GM23338 (cell line): ENCODE measurements at regions not wholly inside any gene's neighbourhood (a gene's known extent, or its start where the extent isn't known, plus 50 kb on each side); places are given as distances from the start of the nearest gene placed in this dataset.

Source experiments
- ATAC-seq: fragments of 200-7000 bp; cut with Tn5 transposase; 3 replicates; pipeline ENCODE4 v1.9.1; 2020
- DNase-seq: peaks from one replicate; pipeline ENCODE4 v3.0.0-alpha.2; 2015; ENCODE audit warnings: low spot score
- H2AFZ ChIP-seq: fragments of 200-600 bp; sonication (generic); 2 replicates; pipeline ENCODE4 v1.8.0; 2016; ENCODE audit warnings: antibody characterized with exemption, mild to moderate bottlenecking, moderate library complexity
- H3F3A ChIP-seq: fragments of 200-600 bp; sonication (generic); replicated peaks from 2 replicates; pipeline ENCODE4 v1.8.0; 2017; ENCODE audit warnings: antibody characterized with exemption, mixed run types, low read depth
- H3K27ac ChIP-seq: fragments of 200-600 bp; sonication (generic); 2 replicates; pipeline ENCODE4 v1.6.1; 2016; ENCODE audit warnings: low read depth
- H3K27me3 ChIP-seq: fragments of 200-600 bp; sonication (generic); 2 replicates; pipeline ENCODE4 v1.8.0; 2016; ENCODE audit warnings: mild to moderate bottlenecking, mixed run types, moderate library complexity; ENCODE audit not compliant: insufficient read depth
- H3K36me3 ChIP-seq: fragments of 200-600 bp; sonication (generic); 2 replicates; pipeline ENCODE4 v1.8.0; 2016; ENCODE audit warnings: mild to moderate bottlenecking; ENCODE audit not compliant: insufficient read depth
- H3K4me1 ChIP-seq: fragments of 200-600 bp; sonication (generic); 2 replicates; pipeline ENCODE4 v1.8.0; 2016; ENCODE audit warnings: mild to moderate bottlenecking, moderate library complexity; ENCODE audit not compliant: insufficient read depth
- H3K4me2 ChIP-seq: fragments of 200-600 bp; sonication (generic); 2 replicates; pipeline ENCODE4 v1.7.1; 2017; ENCODE audit warnings: mixed run types
- H3K4me3 ChIP-seq: fragments of 200-600 bp; sonication (generic); 2 replicates; pipeline ENCODE4 v1.6.1; 2016; ENCODE audit warnings: mixed run types
- H3K79me2 ChIP-seq: fragments of 200-600 bp; sonication (generic); replicated peaks from 2 replicates; pipeline ENCODE4 v1.8.0; 2017; ENCODE audit warnings: mild to moderate bottlenecking; ENCODE audit not compliant: insufficient read depth
- H3K9me2 ChIP-seq: fragments of 200-600 bp; sonication (generic); 2 replicates; pipeline ENCODE4 v1.8.0; 2017; ENCODE audit not compliant: insufficient read depth
- H4K20me1 ChIP-seq: fragments of 200-600 bp; sonication (generic); replicated peaks from 2 replicates; pipeline ENCODE4 v1.8.0; 2017; ENCODE audit warnings: mild to moderate bottlenecking; ENCODE audit not compliant: insufficient read depth
- H3K27ac Mint-ChIP-seq: 2 replicates; pipeline ENCODE4 v1.8.0; 2020; ENCODE audit warnings: inconsistent platforms, mild to moderate bottlenecking, moderate library complexity, mixed read lengths
- H3K27me3 Mint-ChIP-seq: 3 replicates; pipeline ENCODE4 v1.8.0; 2022; ENCODE audit warnings: low read depth, mild to moderate bottlenecking, moderate library complexity, mixed read lengths, inconsistent platforms; ENCODE audit not compliant: insufficient read depth, poor library complexity
- H3K36me3 Mint-ChIP-seq: 3 replicates; pipeline ENCODE4 v1.8.0; 2021; ENCODE audit warnings: low read depth, mild to moderate bottlenecking, inconsistent platforms, moderate library complexity, mixed read lengths
- H3K4me1 Mint-ChIP-seq: 3 replicates; pipeline ENCODE4 v1.8.0; 2020; ENCODE audit warnings: mild to moderate bottlenecking, inconsistent platforms, mixed read lengths
- H3K4me3 Mint-ChIP-seq: 3 replicates; pipeline ENCODE4 v1.8.0; 2021; ENCODE audit warnings: moderate library complexity, mild to moderate bottlenecking, inconsistent platforms, mixed read lengths
- H3K9me3 Mint-ChIP-seq: 3 replicates; pipeline ENCODE4 v1.8.0; 2020; ENCODE audit warnings: moderate library complexity, mild to moderate bottlenecking, inconsistent platforms, mixed read lengths
- CREB1 ChIP-seq: fragments of 250-450 bp; sonication (Bioruptor Pico); IDR thresholded peaks from 2 replicates; pipeline ENCODE4 v1.5.0; 2020; ENCODE audit warnings: low read depth, mild to moderate bottlenecking, moderate library complexity
- EZH2 ChIP-seq: fragments of 200-600 bp; sonication (generic); IDR thresholded peaks from one replicate; pipeline ENCODE4 v1.8.0; 2017; ENCODE audit warnings: antibody characterized with exemption, mild to moderate bottlenecking, low read depth; ENCODE audit not compliant: unreplicated experiment
- EZH2phosphoT487 ChIP-seq: fragments of 200-600 bp; sonication (generic); IDR thresholded peaks from one replicate; pipeline ENCODE4 v1.8.1; 2018; ENCODE audit warnings: antibody characterized with exemption; ENCODE audit not compliant: unreplicated experiment
- NANOG ChIP-seq: IDR thresholded peaks from 2 replicates; pipeline ENCODE4 v1.6.1; 2016; ENCODE audit warnings: antibody characterized with exemption, borderline replicate concordance
- POLR2AphosphoS5 ChIP-seq: IDR thresholded peaks from 2 replicates; pipeline ENCODE4 v1.6.1; 2016; ENCODE audit warnings: antibody characterized with exemption, low read depth
- STAT1 ChIP-seq: IDR thresholded peaks from one replicate; pipeline ENCODE4 v1.6.1; 2016; ENCODE audit warnings: antibody characterized with exemption; ENCODE audit not compliant: unreplicated experiment
- ZNF114 ChIP-seq: fragments of 250-450 bp; sonication (Bioruptor Pico); IDR thresholded peaks from 2 replicates; pipeline ENCODE4 v1.5.0; 2020; ENCODE audit warnings: mild to moderate bottlenecking, moderate library complexity
- ZNF331 ChIP-seq: fragments of 250-450 bp; sonication (Bioruptor Pico); IDR thresholded peaks from 2 replicates; pipeline ENCODE4 v1.5.0; 2020; ENCODE audit warnings: low read depth, mild to moderate bottlenecking, moderate library complexity
- TF ChIP-seq, protein P1 (sequence below), 2 experiments: fragments of 200-600 bp in 1 of 2; sonication (generic) in 1 of 2; conservative IDR thresholded peaks; 2 replicates each; pipeline versions ENCODE4 v1.5.1 to v1.6.1; 2016 to 2017; ENCODE audit warnings: antibody characterized with exemption in 2 of 2, low read depth in 2 of 2, mild to moderate bottlenecking in 2 of 2, moderate library complexity in 1 of 2
- TF ChIP-seq, protein P2 (sequence below): IDR thresholded peaks from one replicate; pipeline ENCODE4 v1.6.1; 2018; ENCODE audit warnings: antibody characterized with exemption; ENCODE audit not compliant: unreplicated experiment

- no peak for TF ChIP-seq CREB1 (CRISPR knock-in tag)
- TF ChIP-seq, protein P1, sequence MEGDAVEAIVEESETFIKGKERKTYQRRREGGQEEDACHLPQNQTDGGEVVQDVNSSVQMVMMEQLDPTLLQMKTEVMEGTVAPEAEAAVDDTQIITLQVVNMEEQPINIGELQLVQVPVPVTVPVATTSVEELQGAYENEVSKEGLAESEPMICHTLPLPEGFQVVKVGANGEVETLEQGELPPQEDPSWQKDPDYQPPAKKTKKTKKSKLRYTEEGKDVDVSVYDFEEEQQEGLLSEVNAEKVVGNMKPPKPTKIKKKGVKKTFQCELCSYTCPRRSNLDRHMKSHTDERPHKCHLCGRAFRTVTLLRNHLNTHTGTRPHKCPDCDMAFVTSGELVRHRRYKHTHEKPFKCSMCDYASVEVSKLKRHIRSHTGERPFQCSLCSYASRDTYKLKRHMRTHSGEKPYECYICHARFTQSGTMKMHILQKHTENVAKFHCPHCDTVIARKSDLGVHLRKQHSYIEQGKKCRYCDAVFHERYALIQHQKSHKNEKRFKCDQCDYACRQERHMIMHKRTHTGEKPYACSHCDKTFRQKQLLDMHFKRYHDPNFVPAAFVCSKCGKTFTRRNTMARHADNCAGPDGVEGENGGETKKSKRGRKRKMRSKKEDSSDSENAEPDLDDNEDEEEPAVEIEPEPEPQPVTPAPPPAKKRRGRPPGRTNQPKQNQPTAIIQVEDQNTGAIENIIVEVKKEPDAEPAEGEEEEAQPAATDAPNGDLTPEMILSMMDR (conservative IDR thresholded peaks at IDR 0.05; ENCODE audit: low read depth in 2 of 2) = no peak
- no peak for TF ChIP-seq ZNF114
- TF ChIP-seq, protein P2, sequence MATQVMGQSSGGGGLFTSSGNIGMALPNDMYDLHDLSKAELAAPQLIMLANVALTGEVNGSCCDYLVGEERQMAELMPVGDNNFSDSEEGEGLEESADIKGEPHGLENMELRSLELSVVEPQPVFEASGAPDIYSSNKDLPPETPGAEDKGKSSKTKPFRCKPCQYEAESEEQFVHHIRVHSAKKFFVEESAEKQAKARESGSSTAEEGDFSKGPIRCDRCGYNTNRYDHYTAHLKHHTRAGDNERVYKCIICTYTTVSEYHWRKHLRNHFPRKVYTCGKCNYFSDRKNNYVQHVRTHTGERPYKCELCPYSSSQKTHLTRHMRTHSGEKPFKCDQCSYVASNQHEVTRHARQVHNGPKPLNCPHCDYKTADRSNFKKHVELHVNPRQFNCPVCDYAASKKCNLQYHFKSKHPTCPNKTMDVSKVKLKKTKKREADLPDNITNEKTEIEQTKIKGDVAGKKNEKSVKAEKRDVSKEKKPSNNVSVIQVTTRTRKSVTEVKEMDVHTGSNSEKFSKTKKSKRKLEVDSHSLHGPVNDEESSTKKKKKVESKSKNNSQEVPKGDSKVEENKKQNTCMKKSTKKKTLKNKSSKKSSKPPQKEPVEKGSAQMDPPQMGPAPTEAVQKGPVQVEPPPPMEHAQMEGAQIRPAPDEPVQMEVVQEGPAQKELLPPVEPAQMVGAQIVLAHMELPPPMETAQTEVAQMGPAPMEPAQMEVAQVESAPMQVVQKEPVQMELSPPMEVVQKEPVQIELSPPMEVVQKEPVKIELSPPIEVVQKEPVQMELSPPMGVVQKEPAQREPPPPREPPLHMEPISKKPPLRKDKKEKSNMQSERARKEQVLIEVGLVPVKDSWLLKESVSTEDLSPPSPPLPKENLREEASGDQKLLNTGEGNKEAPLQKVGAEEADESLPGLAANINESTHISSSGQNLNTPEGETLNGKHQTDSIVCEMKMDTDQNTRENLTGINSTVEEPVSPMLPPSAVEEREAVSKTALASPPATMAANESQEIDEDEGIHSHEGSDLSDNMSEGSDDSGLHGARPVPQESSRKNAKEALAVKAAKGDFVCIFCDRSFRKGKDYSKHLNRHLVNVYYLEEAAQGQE = no peak
- no peak for TF ChIP-seq NANOG
Observed at GRCh38 chr15:99453637-99454030, 112.2 kb upstream of the MEF2A start (continued).

GRCh38 chr15:99454107-99454809, 111.5 kb upstream of the MEF2A start:
- no peak overlapping the region for H3K4me3 ChIP-seq
- H3F3A ChIP-seq = no peaks in the 10 kb centered on the region
- ATAC-seq = no peak
- H3K9me2 ChIP-seq = no peaks in the 10 kb centered on the region
- H3K36me3 ChIP-seq = no peaks in the 10 kb centered on the region
- Mint-ChIP-seq H3K4me1 (no peaks in the 10 kb centered on the region), H3K36me3 (no peaks in the 10 kb centered on the region; the same call in 2 of the 3 replicates), H3K4me3 (no peak overlapping the region), H3K27ac (no peak overlapping the region), H3K9me3 (peaks cover 7% of the 10 kb centered on the region; the same call in 1 of the 3 replicates), H3K27me3 (peaks cover 7% of the 10 kb centered on the region)
- no peaks in the 10 kb centered on the region for H4K20me1 ChIP-seq
- no peaks in the 10 kb centered on the region for H3K79me2 ChIP-seq
- DNase-seq = no peak
- H3K27me3 ChIP-seq = no peaks in the 10 kb centered on the region
- H2AFZ ChIP-seq = no peak overlapping the region
- H3K27ac ChIP-seq = no peak overlapping the region
- H3K4me1 ChIP-seq = no peaks in the 10 kb centered on the region
- no peak overlapping the region for H3K4me2 ChIP-seq
- TF ChIP-seq ZNF331 (CRISPR knock-in tag) = no peak
- TF ChIP-seq CREB1 (CRISPR knock-in tag) = no peak
- no peak for TF ChIP-seq ZNF114
- TF ChIP-seq STAT1 = no peak
- TF ChIP-seq, protein P2 = no peak
- no peak for TF ChIP-seq EZH2phosphoT487
- no peak for TF ChIP-seq EZH2
- no peak for TF ChIP-seq NANOG
- TF ChIP-seq, protein P1 (conservative IDR thresholded peaks at IDR 0.05; ENCODE audit: low read depth in 2 of 2) = no peak
- TF ChIP-seq POLR2AphosphoS5 = no peak
